ENCODE measurements at regions not wholly inside any gene's neighbourhood (a gene's known extent, or its start where the extent isn't known, plus 50 kb on each side); places are given as distances from the start of the nearest gene placed in this dataset.

DNA sequence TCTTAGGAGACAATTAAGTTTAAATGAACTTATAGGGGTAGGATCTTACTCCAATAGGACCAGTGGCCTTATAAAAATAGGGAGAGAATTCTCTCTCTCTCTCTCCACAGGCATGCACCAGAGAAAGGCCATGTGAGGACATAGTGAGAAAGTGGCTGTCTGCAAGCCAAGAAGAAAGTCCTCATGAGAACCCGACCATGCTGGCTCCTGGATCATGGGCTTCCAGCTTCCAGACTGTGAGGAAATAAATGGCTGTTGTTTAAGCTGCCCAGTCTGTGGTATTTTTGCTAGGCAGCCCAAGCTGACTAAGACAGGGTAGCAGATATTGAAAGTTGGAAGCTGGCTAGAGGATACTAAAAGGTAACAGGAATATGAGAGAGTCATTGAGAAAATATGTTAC is 454.0 kb downstream of the NBAS start:
- DNase-seq, result no peak

DNA sequence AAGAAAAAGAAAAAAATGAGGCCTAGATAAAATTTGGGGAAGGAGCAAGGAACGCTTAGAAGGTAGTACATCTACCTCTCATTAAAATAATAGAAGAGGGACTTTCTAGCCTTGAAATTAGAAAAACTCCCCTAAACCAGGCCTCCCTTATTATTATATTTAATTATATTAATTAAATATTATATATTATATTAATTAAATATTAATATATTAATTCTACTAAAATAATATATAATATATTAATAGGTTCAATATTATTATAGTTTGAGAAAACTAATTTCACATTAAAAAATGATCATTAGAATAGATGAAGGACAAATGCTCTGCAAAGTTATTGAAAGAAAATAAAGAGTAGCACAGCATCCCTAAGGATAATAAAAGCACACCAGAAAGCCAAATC is 449.4 kb downstream of the NBAS start:
- no peak for DNase-seq

DNA sequence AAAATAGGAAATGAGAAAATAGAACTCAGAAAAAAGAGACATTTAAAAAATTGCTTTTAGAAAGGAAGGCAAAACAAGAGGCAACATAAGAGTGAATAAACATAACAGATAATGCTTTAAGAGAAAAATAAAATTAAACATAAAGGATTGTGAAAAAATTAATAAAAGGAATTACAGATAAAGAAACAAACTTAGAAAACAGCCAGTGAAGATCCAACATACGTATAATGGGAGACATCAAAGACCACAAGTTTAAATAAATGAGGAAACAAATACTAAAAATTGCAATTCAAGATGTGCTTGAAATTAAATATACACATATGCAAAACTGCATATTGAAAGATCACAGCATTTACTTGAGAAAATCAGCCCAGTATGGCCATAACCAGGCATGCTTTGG is 448.9 kb downstream of the NBAS start:
- no peak for DNase-seq

DNA sequence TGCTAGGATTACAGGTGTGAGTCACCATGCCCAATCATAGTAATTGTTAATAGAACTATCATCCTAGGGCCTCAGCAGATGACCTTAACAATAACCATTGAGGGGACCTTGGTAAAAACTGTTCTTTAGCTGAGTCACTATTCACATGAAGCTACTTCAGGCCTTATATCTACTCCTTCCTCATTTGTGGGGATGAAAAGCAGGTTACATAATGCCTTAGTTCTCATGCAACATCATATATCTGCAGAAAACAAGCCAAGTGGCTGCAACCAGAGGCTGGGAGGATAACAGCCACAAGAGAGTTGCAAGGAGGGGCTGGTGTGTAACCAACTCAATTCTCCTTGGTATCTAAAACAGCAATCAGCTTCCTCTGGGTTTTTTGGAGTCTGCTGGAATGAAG is 445.4 kb downstream of the NBAS start:
- no peak for DNase-seq

DNA sequence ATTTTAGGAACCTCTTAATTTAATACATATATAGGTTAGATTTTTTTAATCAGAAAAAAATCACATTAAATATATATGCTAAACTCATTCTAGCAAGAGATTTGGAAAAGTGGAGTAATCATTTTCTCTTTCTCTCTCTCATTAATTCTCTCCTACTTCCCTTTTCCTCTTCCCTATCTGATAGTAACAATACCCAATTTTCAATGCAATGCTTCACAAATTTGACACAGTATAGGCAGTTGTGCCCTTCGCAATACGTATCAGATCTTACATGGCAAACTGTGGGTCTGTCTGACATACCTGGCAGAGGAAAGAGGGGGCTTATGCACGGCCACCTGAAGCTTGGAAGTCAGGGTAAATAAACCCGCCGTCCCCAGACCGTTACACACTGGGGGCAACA is 444.3 kb downstream of the NBAS start:
- no peak for DNase-seq
